ENCODE measurements at regions not wholly inside any gene's neighbourhood (a gene's known extent, or its start where the extent isn't known, plus 50 kb on each side); places are given as distances from the start of the nearest gene placed in this dataset.

DNA sequence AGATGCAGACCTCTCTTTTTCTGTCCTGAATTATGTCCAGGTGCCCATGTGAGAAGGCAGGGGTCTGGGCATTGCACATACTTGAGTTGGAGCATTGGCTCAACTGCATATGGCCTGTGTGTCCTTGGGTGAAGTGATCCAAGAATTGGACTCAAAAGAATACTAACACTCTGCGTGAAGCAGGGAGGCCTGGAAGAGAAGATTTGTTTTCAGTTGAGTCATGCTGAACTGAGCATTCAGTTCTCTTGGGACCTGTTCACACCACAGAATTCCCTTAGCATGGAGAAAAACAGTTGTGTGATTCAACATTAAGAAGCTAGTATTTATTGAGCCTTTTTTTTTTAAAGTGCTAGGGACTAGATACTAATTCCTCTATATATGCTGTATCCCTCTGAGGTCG is 164.7 kb upstream of the TBX3 start:
- TF ChIP-seq, protein P1, sequence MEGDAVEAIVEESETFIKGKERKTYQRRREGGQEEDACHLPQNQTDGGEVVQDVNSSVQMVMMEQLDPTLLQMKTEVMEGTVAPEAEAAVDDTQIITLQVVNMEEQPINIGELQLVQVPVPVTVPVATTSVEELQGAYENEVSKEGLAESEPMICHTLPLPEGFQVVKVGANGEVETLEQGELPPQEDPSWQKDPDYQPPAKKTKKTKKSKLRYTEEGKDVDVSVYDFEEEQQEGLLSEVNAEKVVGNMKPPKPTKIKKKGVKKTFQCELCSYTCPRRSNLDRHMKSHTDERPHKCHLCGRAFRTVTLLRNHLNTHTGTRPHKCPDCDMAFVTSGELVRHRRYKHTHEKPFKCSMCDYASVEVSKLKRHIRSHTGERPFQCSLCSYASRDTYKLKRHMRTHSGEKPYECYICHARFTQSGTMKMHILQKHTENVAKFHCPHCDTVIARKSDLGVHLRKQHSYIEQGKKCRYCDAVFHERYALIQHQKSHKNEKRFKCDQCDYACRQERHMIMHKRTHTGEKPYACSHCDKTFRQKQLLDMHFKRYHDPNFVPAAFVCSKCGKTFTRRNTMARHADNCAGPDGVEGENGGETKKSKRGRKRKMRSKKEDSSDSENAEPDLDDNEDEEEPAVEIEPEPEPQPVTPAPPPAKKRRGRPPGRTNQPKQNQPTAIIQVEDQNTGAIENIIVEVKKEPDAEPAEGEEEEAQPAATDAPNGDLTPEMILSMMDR (IDR thresholded peaks at IDR 0.05; ENCODE audit: low read length), result no peak
- no peak for TF ChIP-seq EZH2 (IDR thresholded peaks at IDR 0.05; ENCODE audit: borderline replicate concordance, low read length)

Data from OCI-LY1 (cell line).